SK-N-SH treated with all-trans-retinoic acid at 6 μM for 48 hours (cell line): ENCODE measurements at regions not wholly inside any gene's neighbourhood (a gene's known extent, or its start where the extent isn't known, plus 50 kb on each side); places are given as distances from the start of the nearest gene placed in this dataset.

ENCODE experiments used
- ATAC-seq: fragments of 200-7000 bp; cut with Tn5 transposase; 3 replicates; pipeline ENCODE4 v1.9.1; 2020; ENCODE audit warnings: mild to moderate bottlenecking, moderate library complexity
- ARNTL ChIP-seq: fragments of 450-650 bp; formaldehyde crosslinking; IDR thresholded peaks from 2 replicates; pipeline ENCODE4 v1.5.0; 2020; ENCODE audit warnings: low read depth, mild to moderate bottlenecking, moderate library complexity, borderline replicate concordance
- BACH2 ChIP-seq: fragments of 250-450 bp; sonication (Bioruptor Pico); IDR thresholded peaks from 2 replicates; pipeline ENCODE4 v1.9.0; 2021; ENCODE audit warnings: mild to moderate bottlenecking, borderline replicate concordance
- CREB5 ChIP-seq: fragments of 250-450 bp; sonication (Bioruptor Pico); IDR thresholded peaks from 2 replicates; pipeline ENCODE4 v1.5.1; 2020; ENCODE audit warnings: low read depth, mild to moderate bottlenecking, moderate library complexity
- CSDC2 ChIP-seq: fragments of 250-450 bp; sonication (Bioruptor Pico); IDR thresholded peaks from 2 replicates; pipeline ENCODE4 v1.5.0; 2020; ENCODE audit warnings: mild to moderate bottlenecking, moderate library complexity
- ESRRG ChIP-seq: fragments of 250-450 bp; sonication (Bioruptor Pico); IDR thresholded peaks from 2 replicates; pipeline ENCODE4 v1.6.1; 2021; ENCODE audit warnings: mild to moderate bottlenecking
- GLIS3 ChIP-seq: fragments of 250-450 bp; sonication (Bioruptor Pico); IDR thresholded peaks from 2 replicates; pipeline ENCODE4 v1.5.0; 2020; ENCODE audit warnings: mild to moderate bottlenecking, moderate library complexity
- ISL1 ChIP-seq: fragments of 250-450 bp; sonication (Bioruptor Pico); IDR thresholded peaks from 2 replicates; pipeline ENCODE4 v2.1.2; 2022; ENCODE audit warnings: mild to moderate bottlenecking, moderate library complexity
- OSR1 ChIP-seq: fragments of 250-450 bp; sonication (Bioruptor Pico); IDR thresholded peaks from 2 replicates; pipeline ENCODE4 v1.8.0; 2022; ENCODE audit warnings: moderate library complexity, mild to moderate bottlenecking, inconsistent platforms
- PPARA ChIP-seq: fragments of 250-450 bp; sonication (Bioruptor Pico); IDR thresholded peaks from 2 replicates; pipeline ENCODE4 v1.5.0; 2020; ENCODE audit warnings: mild to moderate bottlenecking, borderline replicate concordance
- RARB ChIP-seq: fragments of 250-450 bp; sonication (Bioruptor Pico); IDR thresholded peaks from 2 replicates; pipeline ENCODE4 v1.8.0; 2021; ENCODE audit warnings: mild to moderate bottlenecking, moderate library complexity
- SNAI2 ChIP-seq: fragments of 250-450 bp; sonication (Bioruptor Pico); IDR thresholded peaks from 2 replicates; pipeline ENCODE4 v1.5.0; 2020; ENCODE audit warnings: mild to moderate bottlenecking, moderate library complexity
- TCF4 ChIP-seq: fragments of 250-450 bp; sonication (Bioruptor Pico); IDR thresholded peaks from 2 replicates; pipeline ENCODE4 v1.8.0; 2021; ENCODE audit warnings: mild to moderate bottlenecking, moderate library complexity, borderline replicate concordance
- TOX ChIP-seq: fragments of 250-450 bp; sonication (Bioruptor Pico); IDR thresholded peaks from 2 replicates; pipeline ENCODE4 v1.8.0; 2021; ENCODE audit warnings: mild to moderate bottlenecking, moderate library complexity, borderline replicate concordance
- ZC3H10 ChIP-seq: fragments of 250-450 bp; sonication (Bioruptor Pico); IDR thresholded peaks from 2 replicates; pipeline ENCODE4 v1.5.1; 2021; ENCODE audit warnings: mild to moderate bottlenecking, moderate library complexity
- ZFP3 ChIP-seq: fragments of 250-450 bp; sonication (Bioruptor Pico); IDR thresholded peaks from 2 replicates; pipeline ENCODE4 v1.5.0; 2020; ENCODE audit warnings: mild to moderate bottlenecking, moderate library complexity
- ZFP30 ChIP-seq: fragments of 450-650 bp; formaldehyde crosslinking; IDR thresholded peaks from 2 replicates; pipeline ENCODE4 v1.5.0; 2022; ENCODE audit warnings: mild to moderate bottlenecking, moderate library complexity
- ZNF565 ChIP-seq: fragments of 450-650 bp; formaldehyde crosslinking; conservative IDR thresholded peaks from 2 replicates; pipeline ENCODE4 v1.5.0; 2020; ENCODE audit warnings: low read depth, mild to moderate bottlenecking, moderate library complexity
- ZNF70 ChIP-seq: fragments of 450-650 bp; formaldehyde crosslinking; IDR thresholded peaks from 2 replicates; pipeline ENCODE4 v1.5.0; 2020; ENCODE audit warnings: mild to moderate bottlenecking, moderate library complexity
- ZNF8 ChIP-seq: fragments of 450-650 bp; formaldehyde crosslinking; IDR thresholded peaks from 2 replicates; pipeline ENCODE4 v1.5.0; 2020; ENCODE audit warnings: mild to moderate bottlenecking, moderate library complexity
- TF ChIP-seq, protein P1 (sequence below): fragments of 250-450 bp; sonication (Bioruptor Pico); IDR thresholded peaks from 2 replicates; pipeline ENCODE4 v1.5.0; 2020; ENCODE audit warnings: mild to moderate bottlenecking, moderate library complexity
- TF ChIP-seq, protein P2 (sequence below): fragments of 250-450 bp; sonication (Bioruptor Pico); IDR thresholded peaks from 2 replicates; pipeline ENCODE4 v1.8.0; 2020; ENCODE audit warnings: mild to moderate bottlenecking, moderate library complexity, borderline replicate concordance
- TF ChIP-seq, protein P3 (sequence below): fragments of 250-450 bp; sonication (Bioruptor Pico); IDR thresholded peaks from 2 replicates; pipeline ENCODE4 v1.8.0; 2021; ENCODE audit warnings: low read depth, mild to moderate bottlenecking, moderate library complexity, borderline replicate concordance

GRCh38 chr1:39105841-39106765 lies 80.0 kb downstream of the NDUFS5 start (continued):
- TF ChIP-seq, protein P1, sequence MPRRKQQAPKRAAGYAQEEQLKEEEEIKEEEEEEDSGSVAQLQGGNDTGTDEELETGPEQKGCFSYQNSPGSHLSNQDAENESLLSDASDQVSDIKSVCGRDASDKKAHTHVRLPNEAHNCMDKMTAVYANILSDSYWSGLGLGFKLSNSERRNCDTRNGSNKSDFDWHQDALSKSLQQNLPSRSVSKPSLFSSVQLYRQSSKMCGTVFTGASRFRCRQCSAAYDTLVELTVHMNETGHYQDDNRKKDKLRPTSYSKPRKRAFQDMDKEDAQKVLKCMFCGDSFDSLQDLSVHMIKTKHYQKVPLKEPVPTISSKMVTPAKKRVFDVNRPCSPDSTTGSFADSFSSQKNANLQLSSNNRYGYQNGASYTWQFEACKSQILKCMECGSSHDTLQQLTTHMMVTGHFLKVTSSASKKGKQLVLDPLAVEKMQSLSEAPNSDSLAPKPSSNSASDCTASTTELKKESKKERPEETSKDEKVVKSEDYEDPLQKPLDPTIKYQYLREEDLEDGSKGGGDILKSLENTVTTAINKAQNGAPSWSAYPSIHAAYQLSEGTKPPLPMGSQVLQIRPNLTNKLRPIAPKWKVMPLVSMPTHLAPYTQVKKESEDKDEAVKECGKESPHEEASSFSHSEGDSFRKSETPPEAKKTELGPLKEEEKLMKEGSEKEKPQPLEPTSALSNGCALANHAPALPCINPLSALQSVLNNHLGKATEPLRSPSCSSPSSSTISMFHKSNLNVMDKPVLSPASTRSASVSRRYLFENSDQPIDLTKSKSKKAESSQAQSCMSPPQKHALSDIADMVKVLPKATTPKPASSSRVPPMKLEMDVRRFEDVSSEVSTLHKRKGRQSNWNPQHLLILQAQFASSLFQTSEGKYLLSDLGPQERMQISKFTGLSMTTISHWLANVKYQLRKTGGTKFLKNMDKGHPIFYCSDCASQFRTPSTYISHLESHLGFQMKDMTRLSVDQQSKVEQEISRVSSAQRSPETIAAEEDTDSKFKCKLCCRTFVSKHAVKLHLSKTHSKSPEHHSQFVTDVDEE = no peak
- TF ChIP-seq BACH2 (CRISPR knock-in tag) = no peak

GRCh38 chr1:39106801-39107327 lies 80.7 kb downstream of the NDUFS5 start:
- no peak for ATAC-seq
- TF ChIP-seq BACH2 (CRISPR knock-in tag) (no peak), ZNF8 (CRISPR knock-in tag) (no peak), ZFP30 (CRISPR knock-in tag) (no peak), ZC3H10 (CRISPR knock-in tag) (no peak), PPARA (CRISPR knock-in tag) (no peak), CREB5 (CRISPR knock-in tag) (no peak), TCF4 (no peak), ZNF70 (CRISPR knock-in tag) (no peak), ZFP3 (CRISPR knock-in tag) (no peak), ARNTL (no peak), SNAI2 (CRISPR knock-in tag) (no peak)
- TF ChIP-seq, all 23 proteins: peak for 0

- no peak for TF ChIP-seq ZC3H10 (CRISPR knock-in tag)
- TF ChIP-seq GLIS3 (CRISPR knock-in tag) = no peak
- no peak for TF ChIP-seq ZFP3 (CRISPR knock-in tag)
- TF ChIP-seq CSDC2 (CRISPR knock-in tag) = no peak
- TF ChIP-seq ZNF8 (CRISPR knock-in tag) = no peak
- TF ChIP-seq ESRRG (CRISPR knock-in tag) = no peak
- TF ChIP-seq, protein P1 = no peak
- TF ChIP-seq, protein P2, sequence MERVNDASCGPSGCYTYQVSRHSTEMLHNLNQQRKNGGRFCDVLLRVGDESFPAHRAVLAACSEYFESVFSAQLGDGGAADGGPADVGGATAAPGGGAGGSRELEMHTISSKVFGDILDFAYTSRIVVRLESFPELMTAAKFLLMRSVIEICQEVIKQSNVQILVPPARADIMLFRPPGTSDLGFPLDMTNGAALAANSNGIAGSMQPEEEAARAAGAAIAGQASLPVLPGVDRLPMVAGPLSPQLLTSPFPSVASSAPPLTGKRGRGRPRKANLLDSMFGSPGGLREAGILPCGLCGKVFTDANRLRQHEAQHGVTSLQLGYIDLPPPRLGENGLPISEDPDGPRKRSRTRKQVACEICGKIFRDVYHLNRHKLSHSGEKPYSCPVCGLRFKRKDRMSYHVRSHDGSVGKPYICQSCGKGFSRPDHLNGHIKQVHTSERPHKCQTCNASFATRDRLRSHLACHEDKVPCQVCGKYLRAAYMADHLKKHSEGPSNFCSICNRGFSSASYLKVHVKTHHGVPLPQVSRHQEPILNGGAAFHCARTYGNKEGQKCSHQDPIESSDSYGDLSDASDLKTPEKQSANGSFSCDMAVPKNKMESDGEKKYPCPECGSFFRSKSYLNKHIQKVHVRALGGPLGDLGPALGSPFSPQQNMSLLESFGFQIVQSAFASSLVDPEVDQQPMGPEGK (CRISPR knock-in tag) = no peak
- no peak for TF ChIP-seq ZNF70 (CRISPR knock-in tag)
- no peak for TF ChIP-seq RARB
- no peak for TF ChIP-seq TOX (CRISPR knock-in tag)
- no peak for TF ChIP-seq TCF4
- TF ChIP-seq CREB5 (CRISPR knock-in tag) = no peak
- TF ChIP-seq, protein P3, sequence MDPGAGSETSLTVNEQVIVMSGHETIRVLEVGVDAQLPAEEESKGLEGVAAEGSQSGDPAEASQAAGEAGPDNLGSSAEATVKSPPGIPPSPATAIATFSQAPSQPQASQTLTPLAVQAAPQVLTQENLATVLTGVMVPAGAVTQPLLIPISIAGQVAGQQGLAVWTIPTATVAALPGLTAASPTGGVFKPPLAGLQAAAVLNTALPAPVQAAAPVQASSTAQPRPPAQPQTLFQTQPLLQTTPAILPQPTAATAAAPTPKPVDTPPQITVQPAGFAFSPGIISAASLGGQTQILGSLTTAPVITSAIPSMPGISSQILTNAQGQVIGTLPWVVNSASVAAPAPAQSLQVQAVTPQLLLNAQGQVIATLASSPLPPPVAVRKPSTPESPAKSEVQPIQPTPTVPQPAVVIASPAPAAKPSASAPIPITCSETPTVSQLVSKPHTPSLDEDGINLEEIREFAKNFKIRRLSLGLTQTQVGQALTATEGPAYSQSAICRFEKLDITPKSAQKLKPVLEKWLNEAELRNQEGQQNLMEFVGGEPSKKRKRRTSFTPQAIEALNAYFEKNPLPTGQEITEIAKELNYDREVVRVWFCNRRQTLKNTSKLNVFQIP (CRISPR knock-in tag) = no peak
- TF ChIP-seq ARNTL = no peak
- TF ChIP-seq ISL1 (CRISPR knock-in tag) = no peak
- no peak for TF ChIP-seq OSR1 (CRISPR knock-in tag)
- TF ChIP-seq ZNF565 (CRISPR knock-in tag) = no peak
- TF ChIP-seq, all 23 proteins: peak for 0
- no peak; the same call in 2 of the 3 replicates for ATAC-seq
These were observed 81.5 kb downstream of the NDUFS5 start for GRCh38 chr1:39107341-39108290.
